ENCODE measurements at regions not wholly inside any gene's neighbourhood (a gene's known extent, or its start where the extent isn't known, plus 50 kb on each side); places are given as distances from the start of the nearest gene placed in this dataset.

- TF ChIP-seq CTCF (IDR thresholded peaks at IDR 0.05) (no peak), POLR2A (IDR thresholded peaks at IDR 0.05) (no peak), POLR2AphosphoS5 (IDR thresholded peaks at IDR 0.05; ENCODE audit: insufficient read depth in 1 of 2, low read depth in 1 of 2) (no peak)
Measured at GRCh38 chr4:36785973-36786372, 458.6 kb upstream of the NWD2 start.
